CD4-positive, alpha-beta T cell treated with Interleukin-4 for 1 hour (primary cell): ENCODE measurements at regions not wholly inside any gene's neighbourhood (a gene's known extent, or its start where the extent isn't known, plus 50 kb on each side); places are given as distances from the start of the nearest gene placed in this dataset.
"Not testable (repeated sequence)": the region's sequence is repeated elsewhere in the genome, so short reads cannot be mapped to it uniquely, and the experiment has no call there.

Experiments
- DNase-seq, 2 donors: peaks; one replicate each; pipeline ENCODE4 v3.0.0-alpha.2; 2020 to 2022

- no peak for DNase-seq
These were observed 338.2 kb upstream of the NCAM1 start for GRCh38 chr11:112623057-112623456.

GRCh38 chr11:112624431-112624830 is 336.8 kb upstream of the NCAM1 start:
- no peak for DNase-seq

GRCh38 chr11:112624971-112625370 is 336.2 kb upstream of the NCAM1 start:
- DNase-seq, result not testable (repeated sequence)

- DNase-seq, result no peak
These were observed 335.4 kb upstream of the NCAM1 start for GRCh38 chr11:112625814-112626213.

GRCh38 chr11:112626731-112627130 is 334.5 kb upstream of the NCAM1 start:
- DNase-seq, result no peak

GRCh38 chr11:112627588-112628045 is 333.6 kb upstream of the NCAM1 start:
- DNase-seq, result no peak

- no peak for DNase-seq
These were observed 332.5 kb upstream of the NCAM1 start for GRCh38 chr11:112628676-112629075.

- DNase-seq, result no peak
These were observed 330.7 kb upstream of the NCAM1 start for GRCh38 chr11:112630496-112630895.

GRCh38 chr11:112631333-112631732 is 329.9 kb upstream of the NCAM1 start:
- DNase-seq, result no peak

GRCh38 chr11:112632866-112633505 is 328.2 kb upstream of the NCAM1 start:
- no peak for DNase-seq

- DNase-seq, result no peak
These were observed 326.7 kb upstream of the NCAM1 start for GRCh38 chr11:112634551-112634950.

- DNase-seq, result no peak
These were observed 326.1 kb upstream of the NCAM1 start for GRCh38 chr11:112634995-112635737.

GRCh38 chr11:112637076-112637475 is 324.1 kb upstream of the NCAM1 start:
- no peak for DNase-seq

- no peak for DNase-seq
These were observed 323.3 kb upstream of the NCAM1 start for GRCh38 chr11:112637876-112638275.

- no peak for DNase-seq
These were observed 321.8 kb upstream of the NCAM1 start for GRCh38 chr11:112639469-112639868.

GRCh38 chr11:112643416-112643815 is 317.8 kb upstream of the NCAM1 start:
- no peak for DNase-seq

- DNase-seq, result no peak
These were observed 316.6 kb upstream of the NCAM1 start for GRCh38 chr11:112644410-112645131.

- no peak for DNase-seq
These were observed 311.4 kb upstream of the NCAM1 start for GRCh38 chr11:112649856-112650255.

GRCh38 chr11:112650527-112650926 is 310.7 kb upstream of the NCAM1 start:
- DNase-seq, result no peak

GRCh38 chr11:112651386-112651785 is 309.8 kb upstream of the NCAM1 start:
- no peak for DNase-seq

- no peak for DNase-seq
These were observed 308.3 kb upstream of the NCAM1 start for GRCh38 chr11:112652786-112653390.

GRCh38 chr11:112655371-112655770 is 305.8 kb upstream of the NCAM1 start:
- DNase-seq, result no peak

- DNase-seq, result no peak
These were observed 304.3 kb upstream of the NCAM1 start for GRCh38 chr11:112656772-112657428.
